Medulla oblongata (tissue), 1 donor: ENCODE measurements at regions not wholly inside any gene's neighbourhood (a gene's known extent, or its start where the extent isn't known, plus 50 kb on each side); places are given as distances from the start of the nearest gene placed in this dataset.

Experiments
- DNase-seq: peaks from one replicate; pipeline ENCODE4 v3.0.0-alpha.2; 2015; ENCODE audit errors: extremely low spot score

- DNase-seq = no peak
Observed at GRCh38 chr2:207449642-207450165, 80.1 kb upstream of the CREB1 start.

DNA sequence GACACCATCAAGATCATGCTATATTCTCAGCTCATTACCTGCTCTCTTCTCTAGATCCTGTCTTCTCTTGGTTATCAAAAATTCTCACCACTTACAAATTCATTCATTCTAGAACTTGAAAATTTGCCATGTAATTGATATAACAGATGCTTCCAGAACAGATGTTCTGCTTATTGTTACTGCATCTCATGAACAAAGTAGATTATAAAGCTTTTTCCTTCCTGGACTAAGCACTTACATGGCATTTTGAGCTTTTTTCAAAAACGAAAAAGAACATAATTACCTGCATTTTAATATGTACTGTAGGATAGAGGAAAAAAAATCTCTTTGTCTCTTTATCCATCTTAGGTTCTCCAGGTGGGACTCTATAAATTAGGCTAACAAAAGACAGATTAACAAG lies 79.6 kb upstream of the CREB1 start:
- no peak for DNase-seq

- no peak for DNase-seq
Observed at GRCh38 chr2:207458582-207458981, 71.2 kb upstream of the CREB1 start.

DNA sequence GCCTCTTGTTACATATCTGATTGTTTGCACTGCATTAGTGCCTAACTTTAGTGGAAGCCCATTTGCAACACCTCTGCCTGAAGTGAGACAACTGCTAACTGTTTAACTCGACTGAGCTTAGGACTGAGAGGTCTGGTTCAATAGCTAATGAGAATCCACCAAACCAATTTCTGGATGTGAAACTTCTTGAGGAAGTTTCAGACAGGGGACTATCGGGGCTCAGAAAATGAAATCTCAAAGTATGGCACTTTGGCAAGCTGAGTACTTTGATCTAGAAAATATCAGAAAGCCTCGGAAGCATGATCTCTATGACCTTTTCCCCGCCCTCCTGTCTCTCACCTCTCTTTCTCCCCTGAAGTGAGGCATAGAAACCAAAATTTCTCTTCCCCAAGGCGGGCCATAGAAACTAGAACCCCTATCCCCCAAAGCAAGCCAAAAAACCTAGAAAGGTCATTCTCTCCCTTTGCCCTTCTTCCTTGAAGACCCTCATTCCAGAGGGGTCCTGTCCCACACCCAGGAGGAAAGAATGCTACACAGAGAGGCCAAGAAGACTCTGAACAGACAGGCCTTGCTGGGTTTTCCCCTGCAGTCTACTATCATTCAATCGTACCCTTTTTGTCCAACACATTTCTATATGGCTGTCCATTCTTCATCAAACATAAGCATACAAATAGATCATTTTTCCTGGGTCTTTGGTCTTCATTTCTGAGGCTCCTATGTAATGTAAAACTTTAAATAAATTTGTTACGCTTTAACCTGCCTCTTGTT lies 69.6 kb upstream of the CREB1 start:
- no peak for DNase-seq

DNA sequence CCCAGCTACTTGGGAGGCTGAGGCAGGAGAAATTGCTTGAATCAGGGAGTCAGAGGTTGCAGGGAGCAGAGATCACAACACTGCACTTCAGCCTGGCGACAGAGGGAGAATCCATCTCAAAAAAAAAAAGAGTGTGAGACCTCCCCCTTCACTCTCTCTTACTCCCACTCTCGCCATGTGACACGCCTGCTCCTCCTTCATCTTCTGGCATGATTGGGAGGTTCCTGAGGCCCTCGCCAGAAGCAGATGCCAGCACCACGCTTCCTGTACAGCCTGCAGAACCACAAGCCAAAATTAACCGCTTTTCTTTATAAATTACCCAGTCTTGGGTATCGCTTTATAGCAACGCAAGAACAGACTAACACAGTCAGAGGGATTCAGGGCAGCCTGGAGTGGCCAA lies 66.3 kb upstream of the CREB1 start:
- DNase-seq = no peak

DNA sequence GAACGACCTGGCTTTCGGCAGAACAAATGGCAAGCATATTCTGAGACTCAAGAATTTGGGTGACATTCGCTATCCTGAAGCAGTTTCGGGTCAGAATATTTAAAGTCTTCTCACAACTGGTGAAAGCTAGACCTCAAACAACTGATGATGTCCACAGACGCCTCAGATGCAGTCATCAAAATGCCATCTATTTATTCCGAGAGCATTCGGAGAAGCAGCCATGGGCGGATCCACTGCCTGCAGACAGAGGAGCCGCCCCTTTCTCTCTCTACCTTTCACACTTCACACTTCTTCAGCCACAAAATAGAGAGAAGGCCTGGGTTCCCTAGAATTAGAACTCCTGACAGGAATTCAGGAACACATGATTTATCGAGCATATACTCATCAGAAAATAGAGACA lies 65.8 kb upstream of the CREB1 start:
- DNase-seq = no peak

DNA sequence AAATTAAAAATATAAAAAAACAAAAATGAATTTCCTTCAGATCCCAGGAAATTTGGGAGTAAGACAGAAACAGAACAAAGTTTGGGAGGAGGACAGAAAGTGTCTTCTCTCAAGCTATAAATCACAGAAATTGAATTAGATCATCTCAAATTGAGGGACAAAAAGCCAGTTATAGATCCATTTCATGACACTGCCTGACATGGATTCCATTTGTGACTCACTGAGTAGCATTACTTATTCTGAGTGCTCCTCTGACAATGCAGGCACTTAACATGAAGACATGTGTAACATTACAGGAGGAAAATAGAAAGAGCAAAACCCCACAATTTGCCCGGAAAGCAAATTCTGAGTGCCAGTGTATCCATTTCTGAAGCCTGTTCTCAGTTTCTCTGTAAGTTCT lies 63.9 kb upstream of the CREB1 start:
- DNase-seq = no peak

- DNase-seq = no peak
Observed at GRCh38 chr2:207467716-207468347, 61.9 kb upstream of the CREB1 start.

- no peak for DNase-seq
Observed at GRCh38 chr2:207468488-207468887, 61.3 kb upstream of the CREB1 start.

DNA sequence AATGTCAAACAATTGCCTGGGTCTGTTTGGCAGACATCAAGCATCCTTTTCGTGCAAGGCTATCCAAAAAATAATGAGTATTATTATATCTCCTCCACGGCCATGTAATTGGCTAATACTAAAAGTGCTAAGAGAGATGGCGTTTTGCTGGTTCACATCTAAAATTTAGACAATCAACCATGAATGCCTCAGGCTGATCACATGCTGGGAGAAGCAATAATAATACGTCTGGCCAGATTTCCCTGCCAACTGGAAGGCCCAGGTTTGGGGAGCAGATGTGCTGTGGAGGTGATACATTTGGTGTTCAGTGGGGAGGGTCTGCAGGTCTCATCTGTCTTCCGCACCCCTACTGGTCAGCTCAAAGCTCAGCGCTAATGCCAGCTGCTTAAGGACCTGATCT lies 60.3 kb upstream of the CREB1 start:
- DNase-seq = no peak

DNA sequence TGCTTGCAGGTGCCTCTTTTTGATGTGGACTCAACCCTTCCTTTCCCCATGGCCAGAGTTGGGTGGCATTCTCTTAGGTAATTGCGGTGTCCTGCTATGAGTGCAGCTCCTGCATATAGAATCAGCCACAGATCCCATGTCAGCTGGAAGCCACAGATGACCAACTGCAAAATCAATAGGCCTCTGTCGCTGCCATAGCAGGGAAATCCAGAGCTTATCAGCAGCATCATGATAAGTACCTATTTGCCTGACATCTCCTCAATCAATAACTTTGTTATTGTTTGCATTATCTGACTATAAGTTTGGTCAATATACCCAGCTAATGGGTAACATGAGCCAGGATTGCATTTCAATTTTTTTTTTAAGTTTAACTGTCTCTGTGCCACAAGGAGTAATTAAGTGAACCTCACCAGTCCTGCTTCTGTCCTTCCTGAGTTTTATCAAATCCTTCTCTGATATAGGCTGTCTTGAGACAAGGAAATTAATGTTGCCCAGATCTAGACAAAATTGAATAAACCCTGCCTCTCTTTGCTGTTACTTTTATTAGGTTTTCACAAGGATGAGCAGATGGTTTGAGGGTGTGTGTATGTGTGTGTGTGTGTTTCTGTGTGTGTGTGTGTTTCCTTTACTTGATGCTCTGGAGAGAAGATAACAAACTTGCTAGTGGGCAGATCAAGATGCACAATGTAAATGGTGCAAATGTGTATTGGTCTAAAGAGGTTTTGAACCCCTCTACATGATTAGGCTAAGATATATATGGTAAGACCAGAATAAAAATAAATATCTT lies 59.6 kb upstream of the CREB1 start:
- no peak for DNase-seq

GRCh38 chr2:207471261-207471660 lies 58.5 kb upstream of the CREB1 start:
- DNase-seq = no peak

GRCh38 chr2:207472343-207473048 lies 57.3 kb upstream of the CREB1 start:
- no peak for DNase-seq

DNA sequence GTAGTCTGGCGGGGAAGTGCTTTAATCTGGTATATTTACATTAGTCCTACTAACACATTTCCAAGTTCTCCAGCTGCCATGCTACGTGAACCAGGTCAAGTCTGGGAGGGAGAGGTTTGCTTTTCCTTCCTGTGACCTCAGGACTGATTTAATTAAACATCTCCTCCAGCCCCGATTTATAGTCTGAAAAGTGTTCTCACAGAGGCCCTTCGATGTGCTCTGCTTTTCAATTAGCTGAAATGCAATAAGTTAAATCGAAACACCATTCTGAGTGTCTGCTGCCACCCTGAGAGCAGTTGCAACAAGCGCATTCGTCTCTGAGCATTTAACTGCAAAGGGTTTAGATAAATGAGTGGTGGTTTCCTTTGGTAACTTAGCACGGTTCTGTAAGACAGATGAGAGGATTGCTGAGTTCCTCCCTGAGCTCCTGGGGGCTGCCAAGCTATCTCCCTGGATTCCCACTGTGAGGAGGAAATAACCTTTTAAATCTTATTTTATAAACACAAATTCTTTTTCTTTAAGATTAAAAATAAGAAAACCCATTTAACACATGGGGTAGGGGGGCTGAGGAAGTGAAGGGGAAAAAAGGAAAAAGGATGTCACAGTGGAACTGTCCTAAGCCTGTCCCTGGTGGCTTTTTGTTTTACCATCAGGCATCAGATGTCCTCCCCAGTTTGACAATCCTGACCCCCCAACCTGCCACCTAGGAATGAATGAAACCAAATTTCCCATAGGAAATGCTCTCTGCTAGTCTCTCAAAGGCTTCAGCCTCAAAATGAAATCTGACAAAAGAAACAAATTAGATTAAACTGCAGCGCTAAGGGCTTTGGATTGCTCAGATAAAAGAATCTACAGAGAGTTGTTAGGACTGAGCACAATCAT lies 56.5 kb upstream of the CREB1 start:
- peak; percentile 91 for DNase-seq

DNA sequence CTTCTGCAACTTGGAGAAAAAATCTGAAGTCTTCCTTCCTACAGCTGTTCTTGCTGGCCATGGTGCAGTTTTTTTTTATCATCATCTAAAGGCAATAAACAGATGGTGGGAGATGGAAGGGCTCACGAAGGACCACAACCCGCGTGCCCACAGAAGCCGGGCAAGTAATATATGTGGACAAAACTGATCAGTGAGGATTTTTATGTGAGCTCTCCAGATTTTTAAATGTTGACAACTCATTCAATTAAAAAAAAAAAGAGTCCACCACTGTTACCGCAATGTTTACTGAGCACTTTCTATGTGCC lies 55.9 kb upstream of the CREB1 start:
- no peak for DNase-seq

DNA sequence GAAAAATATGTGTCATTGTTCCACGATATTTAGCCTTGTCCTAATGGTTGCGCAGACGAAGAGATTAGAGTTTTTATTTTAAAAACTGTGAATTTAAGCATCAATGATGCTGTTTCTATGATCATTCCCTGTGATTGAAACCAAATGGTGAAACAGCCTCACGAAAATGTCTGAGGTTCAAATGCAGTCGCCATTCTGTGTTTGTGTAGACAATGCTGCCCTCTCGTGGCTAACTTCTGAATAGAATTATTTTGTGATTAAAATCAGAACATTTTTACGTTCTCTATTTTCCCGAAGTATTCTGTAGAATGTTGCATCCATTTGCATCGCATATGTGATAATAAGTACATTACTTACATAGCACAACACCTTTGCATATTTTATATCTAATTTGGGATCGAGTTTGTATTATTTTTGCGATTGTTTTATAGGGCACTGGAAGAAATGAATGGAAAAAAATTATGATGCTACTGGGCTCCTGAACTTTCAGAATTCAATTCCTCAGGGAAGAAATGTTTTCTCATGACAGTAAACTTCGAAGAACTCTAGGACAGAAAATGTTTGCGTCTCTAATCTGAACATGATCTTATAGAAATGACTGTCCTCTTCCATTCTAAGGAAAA lies 54.8 kb upstream of the CREB1 start:
- DNase-seq = peak; percentile 86

- no peak for DNase-seq
Observed at GRCh38 chr2:207475546-207475945, 54.2 kb upstream of the CREB1 start.

- no peak for DNase-seq
Observed at GRCh38 chr2:207477896-207478295, 51.9 kb upstream of the CREB1 start.

- DNase-seq = no peak
Observed at GRCh38 chr2:207478572-207478971, 51.2 kb upstream of the CREB1 start.

GRCh38 chr2:207479198-207479785 lies 50.5 kb upstream of the CREB1 start:
- DNase-seq = no peak
